ENCODE measurements at regions not wholly inside any gene's neighbourhood (a gene's known extent, or its start where the extent isn't known, plus 50 kb on each side); places are given as distances from the start of the nearest gene placed in this dataset.

DNA sequence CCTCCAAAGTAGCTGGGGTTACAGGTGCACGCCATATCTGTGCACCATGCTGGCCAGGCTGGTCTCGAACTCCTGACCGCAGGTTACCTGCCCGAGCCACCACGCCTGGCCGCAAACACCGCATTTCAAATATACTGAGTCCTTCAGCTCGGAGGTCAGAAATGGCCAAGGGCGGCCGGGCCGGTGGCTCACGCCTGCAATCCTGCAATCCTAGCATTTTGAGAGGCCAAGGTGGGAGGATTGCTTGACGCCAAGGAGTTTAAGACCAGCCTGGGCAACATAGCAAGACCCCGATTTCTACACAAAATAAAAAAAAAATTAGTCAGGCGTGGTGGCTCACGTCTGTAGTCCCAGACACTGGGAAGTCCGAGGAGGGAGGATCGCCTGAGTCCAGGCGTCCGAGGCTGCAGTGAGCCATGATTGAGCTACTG, 71.9 kb upstream of the PPP2R3B start:
- Histone ChIP-seq H3K4me1 (no peaks in the 10 kb centered on the region), H3K9me3 (peaks cover 3% of the 10 kb centered on the region), H3K27ac (no peak overlapping the region), H3K4me3 (no peak overlapping the region), H3K27me3 (no peaks in the 10 kb centered on the region), H3K36me3 (no peaks in the 10 kb centered on the region)
- WGBS, result 86% methylated on average over 17 of the region's 20 CpGs
- TF ChIP-seq EP300 (IDR thresholded peaks at IDR 0.05), result no peak
- DNase-seq (ENCODE audit: low spot score in 2 of 2), result no peak

DNA sequence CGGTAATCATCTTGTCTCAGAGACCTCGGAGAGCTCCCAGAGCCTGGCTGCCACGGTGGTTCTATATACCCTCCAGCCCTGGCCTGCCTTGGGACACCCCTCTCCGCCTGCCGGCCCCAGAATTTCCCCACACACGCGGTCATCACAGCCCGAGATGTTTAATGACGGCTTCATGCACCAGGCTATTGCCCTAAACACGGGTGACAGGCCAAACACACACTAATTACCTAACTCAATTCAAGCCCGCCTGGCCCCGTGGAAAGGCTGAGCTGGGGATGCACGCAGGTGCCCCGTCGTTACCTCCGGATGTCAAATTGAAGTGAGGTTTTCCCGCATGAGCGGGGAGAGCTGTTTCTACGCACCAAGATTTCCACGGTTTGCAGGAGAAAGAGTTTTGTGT, 72.9 kb upstream of the PPP2R3B start:
- Histone ChIP-seq H3K4me1 (no peaks in the 10 kb centered on the region), H3K27me3 (no peaks in the 10 kb centered on the region), H3K4me3 (no peak overlapping the region), H3K27ac (no peak overlapping the region), H3K36me3 (no peaks in the 10 kb centered on the region), H3K9me3 (peaks cover under 1% of the 10 kb centered on the region)
- TF ChIP-seq EP300 (IDR thresholded peaks at IDR 0.05) (no peak), POLR2AphosphoS5 (IDR thresholded peaks at IDR 0.05) (no peak), POLR2A (IDR thresholded peaks at IDR 0.05) (no peak)
- TF ChIP-seq, protein P1, sequence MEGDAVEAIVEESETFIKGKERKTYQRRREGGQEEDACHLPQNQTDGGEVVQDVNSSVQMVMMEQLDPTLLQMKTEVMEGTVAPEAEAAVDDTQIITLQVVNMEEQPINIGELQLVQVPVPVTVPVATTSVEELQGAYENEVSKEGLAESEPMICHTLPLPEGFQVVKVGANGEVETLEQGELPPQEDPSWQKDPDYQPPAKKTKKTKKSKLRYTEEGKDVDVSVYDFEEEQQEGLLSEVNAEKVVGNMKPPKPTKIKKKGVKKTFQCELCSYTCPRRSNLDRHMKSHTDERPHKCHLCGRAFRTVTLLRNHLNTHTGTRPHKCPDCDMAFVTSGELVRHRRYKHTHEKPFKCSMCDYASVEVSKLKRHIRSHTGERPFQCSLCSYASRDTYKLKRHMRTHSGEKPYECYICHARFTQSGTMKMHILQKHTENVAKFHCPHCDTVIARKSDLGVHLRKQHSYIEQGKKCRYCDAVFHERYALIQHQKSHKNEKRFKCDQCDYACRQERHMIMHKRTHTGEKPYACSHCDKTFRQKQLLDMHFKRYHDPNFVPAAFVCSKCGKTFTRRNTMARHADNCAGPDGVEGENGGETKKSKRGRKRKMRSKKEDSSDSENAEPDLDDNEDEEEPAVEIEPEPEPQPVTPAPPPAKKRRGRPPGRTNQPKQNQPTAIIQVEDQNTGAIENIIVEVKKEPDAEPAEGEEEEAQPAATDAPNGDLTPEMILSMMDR (IDR thresholded peaks at IDR 0.05), result no peak
- no peak for DNase-seq (ENCODE audit: low spot score in 2 of 2)
- WGBS, result 68% methylated on average over 20 of the region's 20 CpGs

DNA sequence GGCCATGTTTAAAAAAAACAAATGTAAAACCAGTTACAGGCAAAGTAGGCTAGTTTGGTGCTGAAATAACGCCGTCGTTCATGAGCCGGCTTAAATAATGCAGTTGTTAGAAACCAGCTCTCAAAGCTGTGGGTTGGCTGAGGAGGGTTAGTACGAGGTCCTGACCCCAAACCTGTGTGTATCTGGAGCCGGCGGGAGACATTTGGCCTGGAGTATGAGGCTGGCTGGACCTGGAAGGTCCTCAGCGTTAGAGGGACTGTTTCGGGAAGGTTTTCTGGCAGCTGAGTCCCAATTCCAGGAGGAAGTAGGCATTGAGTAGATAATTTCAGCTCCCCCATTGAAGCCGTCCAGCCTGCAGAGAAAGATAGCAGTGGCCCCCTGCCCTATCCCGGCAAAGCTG, 73.4 kb upstream of the PPP2R3B start:
- 67% methylated on average over 11 of the region's 11 CpGs for WGBS

DNA sequence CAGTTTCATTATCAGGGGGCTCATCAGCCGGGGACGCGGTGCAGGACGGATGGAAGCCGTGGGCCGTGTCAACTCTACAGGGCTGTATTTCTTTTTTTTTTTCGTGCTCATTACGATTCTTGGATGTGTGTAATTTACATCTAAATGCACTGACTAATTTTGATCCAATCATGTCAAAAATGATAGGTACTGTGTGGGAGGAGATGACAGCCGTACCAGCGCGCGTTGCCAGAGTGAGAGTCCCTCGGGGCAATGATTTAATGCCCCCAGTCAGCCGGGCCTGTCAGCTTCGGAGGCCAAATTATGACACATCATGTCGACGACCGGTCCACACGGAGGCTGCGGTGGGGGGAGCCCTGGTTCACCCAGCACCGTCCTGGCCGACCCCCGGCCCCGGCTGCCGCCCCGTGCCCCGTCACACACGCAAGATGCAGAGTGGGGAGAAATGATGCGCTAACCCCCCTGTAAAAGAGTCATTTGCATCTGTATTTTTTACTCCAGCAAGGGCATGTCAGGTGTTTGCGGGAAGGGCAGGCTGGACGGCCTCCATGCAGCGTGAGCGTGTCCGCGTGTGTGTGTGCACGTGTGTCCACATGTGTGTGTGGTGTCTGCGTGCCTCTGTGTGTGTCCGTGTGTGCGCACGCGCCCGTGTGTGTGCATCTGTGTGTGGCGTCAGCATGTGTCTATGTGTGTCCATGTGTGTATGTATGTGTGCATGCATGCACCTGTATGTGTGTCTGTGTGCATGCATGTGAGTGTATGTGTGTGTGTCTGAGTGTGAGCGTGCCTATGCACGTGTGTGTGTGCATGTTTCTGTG, 74.3 kb upstream of the PPP2R3B start:
- WGBS, result 79% methylated on average over 41 of the region's 45 CpGs

More for the DNA sequence above, 73.4 kb upstream of the PPP2R3B start:
- DNase-seq (ENCODE audit: low spot score in 2 of 2), result no peak
- Histone ChIP-seq H3K27me3 (no peaks in the 10 kb centered on the region), H3K4me1 (no peaks in the 10 kb centered on the region), H3K27ac (no peak overlapping the region), H3K9me3 (no peaks in the 10 kb centered on the region), H3K4me3 (no peak overlapping the region), H3K36me3 (no peaks in the 10 kb centered on the region)
- no peak for TF ChIP-seq EP300 (IDR thresholded peaks at IDR 0.05)
- TF ChIP-seq, protein P1 (IDR thresholded peaks at IDR 0.05), result no peak
- TF ChIP-seq POLR2A (IDR thresholded peaks at IDR 0.05), result no peak
- no peak for TF ChIP-seq POLR2AphosphoS5 (IDR thresholded peaks at IDR 0.05)

DNA sequence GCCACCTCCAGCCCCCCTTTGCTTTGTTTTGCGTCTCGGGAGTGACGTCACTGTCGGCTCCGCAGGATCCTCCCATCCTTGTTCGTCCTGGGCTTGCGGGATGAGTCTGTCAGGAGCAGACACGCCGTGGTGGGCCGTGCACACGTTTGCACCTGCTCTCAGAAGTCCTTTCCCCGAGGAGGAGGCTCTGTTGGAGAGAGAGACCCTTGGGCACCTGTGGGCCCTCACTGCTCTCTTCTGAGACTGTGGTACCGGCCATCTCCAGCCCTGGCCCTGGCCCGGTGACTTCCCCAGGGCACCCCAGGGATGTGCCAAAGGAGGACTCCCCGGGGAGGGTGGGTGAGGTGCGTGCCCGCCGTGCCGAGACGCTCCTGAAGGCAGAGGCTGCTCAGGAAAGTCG, 76.1 kb upstream of the PPP2R3B start:
- H3K27me3 ChIP-seq, result no peaks in the 10 kb centered on the region
- DNase-seq (ENCODE audit: low spot score in 2 of 2), result no peak
- TF ChIP-seq POLR2A (IDR thresholded peaks at IDR 0.05) (no peak), POLR2AphosphoS5 (IDR thresholded peaks at IDR 0.05) (no peak), EP300 (IDR thresholded peaks at IDR 0.05) (no peak)
- TF ChIP-seq, protein P1 (IDR thresholded peaks at IDR 0.05), result no peak
- H3K27ac ChIP-seq, result no peak overlapping the region
- WGBS, result 88% methylated on average over 21 of the region's 21 CpGs
- H3K4me3 ChIP-seq, result no peak overlapping the region
- H3K9me3 ChIP-seq, result no peaks in the 10 kb centered on the region
- no peaks in the 10 kb centered on the region for H3K4me1 ChIP-seq
- H3K36me3 ChIP-seq, result no peaks in the 10 kb centered on the region

More for the DNA sequence above, 74.3 kb upstream of the PPP2R3B start:
- no peak for TF ChIP-seq POLR2AphosphoS5 (IDR thresholded peaks at IDR 0.05)
- TF ChIP-seq EP300 (IDR thresholded peaks at IDR 0.05), result no peak
- TF ChIP-seq, protein P1 (IDR thresholded peaks at IDR 0.05), result no peak
- no peak for TF ChIP-seq POLR2A (IDR thresholded peaks at IDR 0.05)
- no peaks in the 10 kb centered on the region for H3K4me1 ChIP-seq
- no peak for DNase-seq (ENCODE audit: low spot score in 2 of 2)
- H3K36me3 ChIP-seq, result no peaks in the 10 kb centered on the region
- no peak overlapping the region for H3K4me3 ChIP-seq
- H3K9me3 ChIP-seq, result no peaks in the 10 kb centered on the region
- H3K27me3 ChIP-seq, result no peaks in the 10 kb centered on the region
- H3K27ac ChIP-seq, result no peak overlapping the region
